Stimulated activated CD8-positive, alpha-beta memory T cell treated with anti-CD3 and anti-CD28 coated beads, Interleukin-12 subunit alpha, Interleukin-12 subunit beta, amount 100 ng/mL, for 1 hour (primary cell): ENCODE measurements at regions not wholly inside any gene's neighbourhood (a gene's known extent, or its start where the extent isn't known, plus 50 kb on each side); places are given as distances from the start of the nearest gene placed in this dataset.

Source experiments
- DNase-seq: peaks from one replicate; pipeline ENCODE4 v3.0.0-alpha.2; 2020; ENCODE audit warnings: low read depth

DNA sequence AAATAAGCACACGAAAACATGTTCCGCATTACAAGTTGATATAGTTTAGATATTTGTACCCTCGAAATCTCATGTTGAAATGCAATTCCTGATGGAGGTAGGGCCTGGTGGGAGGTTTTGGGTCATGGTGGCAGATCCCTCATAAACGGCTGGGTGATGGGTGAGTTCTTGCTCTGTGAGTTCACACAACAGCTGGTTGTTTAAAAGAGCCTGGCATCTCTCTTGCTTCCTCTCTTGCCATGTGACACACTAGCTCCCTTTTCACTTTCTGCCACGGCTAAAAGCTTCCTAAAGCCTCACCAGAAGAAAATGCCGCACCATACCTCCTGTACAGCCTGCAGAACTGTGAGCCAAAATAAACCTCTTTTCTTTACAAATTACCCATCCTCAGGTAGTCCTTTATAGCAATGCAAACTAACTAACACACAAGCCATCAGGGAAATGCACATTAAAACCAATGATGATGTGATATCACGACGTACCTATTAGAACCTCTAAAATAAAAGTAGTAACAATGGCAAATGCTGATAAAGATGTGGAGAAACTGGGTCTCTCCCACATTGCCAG lies 188.5 kb downstream of the ANAPC1 start:
- DNase-seq, result no peak

DNA sequence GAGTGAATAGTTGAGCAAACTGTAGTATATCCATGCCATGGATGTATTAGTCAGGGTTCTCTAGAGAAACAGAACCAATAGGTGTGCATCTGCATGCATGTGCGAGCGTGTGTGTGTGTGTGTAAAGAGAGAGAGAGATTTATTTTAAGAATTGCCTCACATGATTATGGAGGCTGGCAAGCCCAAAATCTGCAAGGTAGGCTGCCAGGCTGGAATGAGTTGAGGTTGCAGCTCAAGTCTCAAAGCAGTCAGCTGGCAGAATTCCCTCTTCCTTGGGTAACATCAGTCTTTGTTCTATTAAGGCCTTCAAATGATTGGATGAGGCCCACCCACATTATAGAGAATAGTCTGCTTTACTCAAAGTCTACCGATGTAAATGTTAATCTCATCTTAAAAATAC lies 187.8 kb downstream of the ANAPC1 start:
- DNase-seq, result no peak

DNA sequence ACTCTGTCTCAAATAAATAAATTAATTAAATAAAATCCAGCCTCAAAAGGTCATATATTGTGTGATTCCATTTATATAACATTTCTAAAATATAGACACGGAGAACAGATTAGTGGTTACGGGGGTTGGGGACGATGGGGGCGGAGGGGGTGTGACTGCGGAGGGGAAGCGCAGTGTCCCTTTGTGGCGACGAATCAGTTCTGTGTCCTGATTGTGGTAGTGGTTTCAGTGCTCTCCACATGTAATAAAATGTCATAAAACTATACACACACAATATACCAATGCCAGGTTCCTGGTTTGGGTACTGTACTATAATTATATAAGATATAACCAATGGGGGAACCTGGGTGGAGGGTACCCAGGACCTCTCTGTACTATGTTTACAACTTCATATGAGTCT lies 186.4 kb downstream of the ANAPC1 start:
- no peak for DNase-seq

DNA sequence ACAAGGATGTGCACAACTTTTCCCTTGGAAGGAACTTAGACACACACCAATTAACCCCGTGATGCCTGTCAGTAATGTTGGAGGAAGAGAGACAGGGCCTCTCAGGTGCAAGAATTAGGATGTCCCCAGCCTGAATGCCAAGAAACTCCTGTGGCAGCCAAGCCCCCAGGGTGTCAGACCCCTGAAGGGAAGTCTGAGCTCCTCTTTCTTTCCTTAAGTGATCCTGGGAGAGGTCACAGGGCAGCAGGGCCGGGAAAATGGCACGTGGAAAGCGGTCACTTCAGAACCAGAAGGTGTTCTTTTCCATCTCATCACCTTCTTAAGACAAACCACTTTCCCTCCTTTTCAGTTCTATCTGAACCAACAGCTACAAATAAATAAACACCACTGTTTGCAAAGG lies 185.9 kb downstream of the ANAPC1 start:
- no peak for DNase-seq

DNA sequence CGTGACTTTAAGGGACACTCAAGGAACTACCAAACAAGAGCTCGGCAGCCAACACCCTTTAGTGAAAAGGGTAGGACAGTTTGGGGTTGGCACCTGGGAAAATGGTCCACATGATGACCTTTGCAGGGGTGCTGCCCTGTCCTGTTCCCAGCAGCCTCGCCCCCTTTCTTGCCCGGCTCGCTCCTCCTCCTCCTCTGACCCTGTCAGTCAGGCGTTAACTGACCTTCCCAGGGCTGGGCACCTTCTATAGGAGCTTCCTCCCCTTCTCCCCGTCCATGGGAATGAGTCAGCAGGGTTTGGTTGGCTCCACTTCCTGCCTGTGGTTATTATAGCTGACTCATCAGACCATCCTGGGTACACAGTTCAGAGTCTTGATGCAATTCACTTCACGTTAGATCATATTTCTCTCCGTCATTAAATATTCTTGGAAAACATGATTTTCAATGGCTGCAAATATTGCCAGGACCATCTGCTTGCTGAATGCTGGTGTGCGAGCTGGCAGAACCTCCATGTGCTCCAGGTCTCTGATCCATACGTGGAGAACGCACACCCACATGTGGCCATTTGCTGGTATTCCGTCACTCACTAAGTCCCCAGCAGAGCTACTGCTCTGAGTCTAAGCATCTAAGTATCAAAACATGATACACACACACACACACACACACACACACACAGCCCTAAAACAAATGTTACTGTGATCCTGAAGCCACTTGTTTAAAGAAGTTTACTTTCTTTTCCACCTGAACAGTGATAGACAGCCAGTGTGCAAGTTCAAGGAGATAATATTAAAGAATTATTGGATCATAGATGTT lies 185.0 kb downstream of the ANAPC1 start:
- peak; percentile 32 for DNase-seq

DNA sequence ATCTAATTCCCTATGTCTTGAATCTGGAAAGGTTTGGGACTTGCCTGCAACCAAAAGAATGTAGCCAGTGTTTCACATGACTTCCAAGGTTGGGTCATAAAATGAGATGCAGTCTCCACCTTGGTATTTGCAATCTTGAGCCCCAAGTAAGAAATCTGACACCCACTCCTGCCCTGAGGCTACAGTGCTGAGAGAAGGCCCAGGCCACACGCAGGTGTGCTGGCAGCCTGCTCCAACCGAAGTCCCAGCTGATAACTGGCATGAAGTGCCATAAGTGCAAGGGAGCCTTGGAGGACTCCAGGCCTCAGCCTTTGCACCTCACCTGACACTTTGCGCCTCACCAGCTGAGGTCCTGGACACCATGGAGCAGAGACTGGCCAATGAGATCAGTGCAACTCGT lies 182.7 kb downstream of the ANAPC1 start:
- no peak for DNase-seq

DNA sequence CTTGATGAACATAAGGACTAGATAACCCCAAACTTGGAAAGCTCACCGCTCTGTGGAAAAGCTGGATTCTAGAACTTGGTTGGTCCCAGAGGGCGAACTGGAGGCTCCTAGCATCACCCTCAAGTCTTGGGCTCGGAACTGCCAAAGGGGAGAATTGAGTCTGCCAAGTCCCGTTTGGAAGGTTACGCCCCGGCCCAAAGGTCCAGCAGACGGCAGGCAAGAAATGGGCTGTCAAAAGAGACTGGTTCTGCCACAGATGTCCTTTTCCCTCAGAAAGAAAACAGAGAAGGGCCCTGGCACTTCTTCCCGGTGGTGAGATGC lies 182.2 kb downstream of the ANAPC1 start:
- no peak for DNase-seq

DNA sequence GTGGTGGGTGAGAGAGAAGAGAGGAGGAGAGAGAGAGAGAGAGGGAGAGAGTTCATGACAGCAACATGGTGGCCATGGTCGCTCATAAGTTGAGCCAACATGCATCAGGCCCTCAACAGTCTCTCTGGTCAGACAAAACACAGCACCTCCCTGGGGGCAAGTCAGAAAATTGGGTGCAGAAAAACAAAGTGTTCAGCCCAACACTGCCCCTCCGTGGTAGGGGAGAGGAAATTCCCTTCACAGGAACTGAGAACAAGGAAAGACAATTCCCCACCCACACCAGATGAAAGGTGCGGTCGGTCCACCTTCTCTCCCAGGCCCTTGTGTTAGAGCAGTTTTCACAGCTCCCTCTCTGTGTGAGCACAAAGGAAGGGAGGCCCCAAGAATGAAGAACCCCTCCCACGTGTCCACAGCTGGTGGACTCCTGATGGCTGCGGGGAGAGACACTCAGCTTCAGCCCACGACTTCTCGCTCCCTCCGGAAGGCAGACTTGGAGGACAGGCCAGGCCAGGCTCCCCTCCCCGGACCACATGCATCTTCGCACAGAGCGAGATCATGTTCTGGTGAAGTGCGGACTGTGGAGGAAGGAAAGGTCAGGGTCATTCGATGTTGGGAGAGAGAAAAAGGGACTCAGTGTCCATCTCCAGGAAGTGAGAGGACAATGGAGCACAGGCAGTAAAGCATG lies 181.7 kb downstream of the ANAPC1 start:
- DNase-seq, result peak; percentile 30

DNA sequence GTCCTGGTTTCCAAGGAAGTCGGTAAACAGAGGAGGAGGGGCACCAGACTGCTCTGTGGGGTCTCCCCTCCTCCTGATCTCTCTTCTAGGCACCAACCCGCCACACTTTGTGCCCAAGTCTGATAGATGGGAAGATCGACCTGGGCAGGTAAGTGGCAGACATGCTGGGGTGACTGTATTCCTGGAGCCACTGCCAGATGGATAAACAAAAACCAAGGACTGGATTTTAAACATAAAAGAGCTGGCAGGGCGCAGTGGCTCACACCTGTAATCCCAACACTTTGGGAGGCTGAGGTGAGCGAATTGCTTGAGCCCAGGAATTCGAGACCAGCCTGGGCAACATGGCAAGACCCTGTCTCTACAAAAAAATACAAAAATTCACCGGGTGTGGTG lies 181.2 kb downstream of the ANAPC1 start:
- no peak for DNase-seq

DNA sequence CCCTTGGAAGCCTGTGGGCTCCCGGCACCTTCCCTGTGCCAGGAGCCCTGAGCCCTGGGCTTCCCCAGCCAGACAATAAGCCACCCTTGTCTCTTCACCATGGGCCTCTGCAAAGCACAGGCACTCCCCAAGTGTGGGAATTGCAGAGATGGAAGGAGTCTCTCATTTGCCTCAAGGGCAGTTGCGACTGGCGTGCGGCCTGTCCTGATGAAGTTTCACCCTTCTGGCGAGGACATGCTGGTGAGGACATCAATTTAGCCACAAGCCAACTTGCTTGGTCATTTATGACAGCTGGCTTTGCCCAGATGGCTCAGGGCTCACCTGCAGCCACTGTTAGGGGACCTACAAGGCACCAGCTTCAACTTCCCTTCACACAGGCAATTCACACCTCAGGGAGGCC lies 180.2 kb downstream of the ANAPC1 start:
- DNase-seq, result no peak

DNA sequence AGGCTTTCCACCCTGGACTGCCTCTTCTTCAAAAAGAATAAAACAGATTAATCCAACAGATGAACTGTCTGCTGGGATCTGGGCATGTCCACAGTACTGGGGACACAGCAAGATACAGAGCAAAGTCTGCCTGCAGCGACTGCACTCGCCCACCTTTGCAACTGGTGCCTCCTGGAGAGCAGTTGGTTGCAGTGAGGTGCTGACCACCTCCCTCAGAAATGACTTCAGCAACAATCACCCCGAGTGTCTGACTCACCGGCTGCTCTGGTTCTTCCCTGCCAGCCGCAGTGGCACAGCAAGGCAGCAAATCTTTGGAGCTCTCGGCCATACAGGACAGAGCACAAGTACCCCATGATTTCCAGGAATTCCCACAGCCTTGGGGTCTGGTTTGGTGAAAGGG lies 179.7 kb downstream of the ANAPC1 start:
- DNase-seq, result no peak

DNA sequence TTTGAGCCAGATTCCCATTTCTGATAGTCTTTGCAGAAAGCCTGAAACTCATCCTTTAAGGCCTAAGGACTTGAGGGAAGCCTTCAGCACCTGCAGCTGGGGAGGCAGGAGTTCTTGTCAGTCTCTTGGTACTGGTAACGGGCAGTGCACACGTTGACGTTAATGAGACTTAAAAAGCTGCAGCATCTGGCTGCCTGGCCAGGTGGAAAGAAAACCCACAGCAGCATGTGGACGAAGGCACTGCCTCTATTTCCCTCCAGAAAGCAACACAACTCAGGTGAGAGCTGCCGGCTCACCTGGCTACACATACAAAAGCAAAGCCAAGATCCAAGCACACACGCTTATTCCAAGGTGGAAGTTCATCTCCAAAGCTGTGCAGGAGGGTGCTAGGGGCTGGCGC lies 178.8 kb downstream of the ANAPC1 start:
- DNase-seq, result no peak

DNA sequence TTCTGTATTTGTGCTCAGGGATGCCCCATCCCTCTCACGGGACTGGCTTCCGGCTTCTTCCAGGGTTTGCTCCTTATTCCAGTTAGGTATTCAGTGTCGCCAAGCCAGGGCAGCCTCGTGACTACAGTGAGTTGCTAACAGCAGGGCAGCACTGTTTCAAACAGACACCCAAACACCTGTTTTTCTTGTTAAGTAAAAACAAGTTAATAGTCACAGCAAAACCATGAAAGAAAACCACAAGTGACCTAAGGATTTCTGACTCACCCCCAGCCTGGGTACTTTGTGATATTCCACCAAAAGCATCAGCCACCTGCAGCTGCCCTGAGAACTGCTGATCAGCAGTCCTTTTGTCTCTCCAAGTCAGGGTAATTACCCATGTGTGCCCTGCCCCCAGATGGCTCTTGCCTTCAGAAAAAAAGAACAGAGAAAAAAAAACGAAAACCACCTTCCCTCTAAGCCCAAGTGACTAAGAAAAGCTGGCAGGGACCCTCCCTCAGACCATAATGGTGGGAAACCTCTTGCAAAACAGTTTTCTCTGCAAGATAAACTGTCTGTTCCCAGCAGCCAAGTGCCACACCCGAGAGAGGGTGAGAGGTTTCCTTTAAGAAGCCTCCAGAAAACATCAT lies 178.2 kb downstream of the ANAPC1 start:
- no peak for DNase-seq

DNA sequence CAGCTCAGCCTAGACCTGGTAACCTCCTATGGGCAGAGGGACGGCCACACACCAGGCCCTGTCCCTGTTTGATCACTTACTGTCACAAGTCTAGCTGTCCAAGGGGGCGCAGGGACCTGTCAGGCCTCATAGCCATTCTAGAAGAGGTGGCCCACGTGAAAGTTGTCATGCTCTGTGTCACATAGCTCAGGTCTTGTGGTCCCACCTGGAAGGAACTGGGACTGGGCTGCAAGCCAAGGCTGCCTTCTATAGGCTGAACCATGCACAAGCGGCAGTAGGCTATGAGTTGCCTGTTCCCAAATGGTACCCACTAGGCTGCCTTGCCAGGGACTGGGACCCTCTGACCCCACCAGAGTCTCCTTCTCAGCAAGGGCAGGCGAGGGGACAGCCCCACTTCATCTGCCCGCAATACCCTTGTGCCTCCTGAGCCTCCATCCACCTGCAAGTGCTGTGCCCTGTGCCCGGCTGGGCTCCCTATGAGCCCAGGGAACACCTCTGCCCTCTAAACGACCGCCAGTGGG lies 177.5 kb downstream of the ANAPC1 start:
- DNase-seq, result no peak

DNA sequence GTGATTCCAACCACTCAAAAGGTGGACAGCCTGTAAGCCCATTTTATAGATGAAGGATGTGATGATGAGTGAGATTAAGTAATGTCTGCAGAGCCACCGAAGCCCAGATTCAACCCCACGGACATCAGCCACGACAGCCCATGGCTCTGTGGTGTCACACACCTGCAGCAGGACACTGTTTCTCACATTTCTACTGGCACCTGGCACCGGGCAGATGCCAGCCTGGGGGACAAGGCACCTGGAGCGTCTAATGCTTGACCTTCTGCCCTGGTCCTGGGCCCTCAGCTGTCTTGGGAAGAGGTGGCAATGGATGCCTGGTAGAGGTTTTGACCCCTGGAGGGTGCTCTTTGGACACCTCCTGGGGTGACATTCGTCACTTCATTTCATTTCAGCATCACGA lies 176.3 kb downstream of the ANAPC1 start:
- no peak for DNase-seq

DNA sequence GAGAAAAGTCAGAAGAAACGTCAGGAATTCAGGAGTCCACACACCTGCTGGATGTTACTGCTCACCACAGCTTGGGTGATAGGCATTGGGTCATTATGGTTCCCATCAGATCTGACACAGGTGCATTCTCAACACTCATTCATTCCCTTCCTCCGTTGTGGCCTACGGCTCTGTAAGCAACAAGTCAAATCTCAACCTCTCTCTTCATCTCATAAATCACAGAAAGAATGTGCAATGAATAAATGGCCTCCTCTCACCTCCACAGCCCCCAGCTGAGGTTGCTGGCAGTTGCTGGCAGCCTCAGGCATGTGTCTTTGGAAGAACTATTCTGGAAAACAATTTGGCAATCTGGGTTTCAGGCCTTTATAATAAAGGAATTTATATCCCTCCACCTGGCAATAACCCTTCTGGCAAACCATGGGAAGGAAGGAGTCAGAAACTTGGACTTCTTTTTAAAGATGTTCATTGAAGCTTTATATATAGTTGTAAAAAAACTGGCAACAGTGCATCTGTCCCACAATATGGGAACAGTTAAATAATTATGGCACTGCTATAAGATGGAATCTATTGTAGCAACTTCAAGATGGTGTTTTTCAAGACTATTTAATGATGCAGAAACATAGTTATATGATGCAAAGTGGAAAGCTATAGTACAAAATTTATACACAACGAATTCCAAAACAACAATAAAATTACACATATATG lies 175.4 kb downstream of the ANAPC1 start:
- DNase-seq, result no peak

DNA sequence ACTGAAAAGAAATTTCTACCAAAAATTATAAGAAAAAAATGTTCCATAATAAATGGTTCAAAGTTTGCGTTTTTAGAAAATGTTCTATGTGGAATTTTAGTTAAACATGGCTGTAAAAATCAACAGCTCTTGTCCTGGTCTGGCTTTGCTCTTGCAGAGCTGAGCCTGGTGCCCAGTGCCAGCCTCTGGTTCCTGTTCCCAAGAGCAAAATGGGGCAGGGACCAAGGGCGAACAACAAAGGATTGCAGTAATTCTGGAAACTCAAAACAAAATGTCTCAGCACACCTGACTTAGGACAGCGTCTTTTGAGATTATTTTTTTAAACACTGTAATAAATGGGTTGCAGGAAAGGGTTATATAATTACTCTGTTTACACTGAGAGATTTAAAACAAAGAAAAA lies 174.7 kb downstream of the ANAPC1 start:
- DNase-seq, result no peak

DNA sequence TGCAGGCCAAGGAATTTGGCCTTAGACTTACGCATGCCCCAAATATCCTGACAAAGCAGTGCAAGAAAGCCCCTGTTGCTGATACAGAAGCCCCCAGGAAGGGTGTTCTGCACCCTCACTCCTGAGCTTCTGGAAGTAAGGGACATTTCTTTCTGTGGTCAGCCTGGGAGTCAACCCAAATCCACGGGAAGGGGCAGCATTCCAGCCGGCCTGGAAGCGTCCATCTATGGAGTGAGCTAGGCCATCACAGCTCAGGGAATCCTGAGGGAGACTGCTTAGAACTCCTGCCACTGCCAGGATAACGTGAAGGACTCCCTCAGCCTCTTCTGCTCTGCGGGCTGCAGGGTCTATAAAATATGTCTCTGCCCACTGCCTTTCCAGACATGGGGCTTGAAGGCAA lies 173.9 kb downstream of the ANAPC1 start:
- no peak for DNase-seq

DNA sequence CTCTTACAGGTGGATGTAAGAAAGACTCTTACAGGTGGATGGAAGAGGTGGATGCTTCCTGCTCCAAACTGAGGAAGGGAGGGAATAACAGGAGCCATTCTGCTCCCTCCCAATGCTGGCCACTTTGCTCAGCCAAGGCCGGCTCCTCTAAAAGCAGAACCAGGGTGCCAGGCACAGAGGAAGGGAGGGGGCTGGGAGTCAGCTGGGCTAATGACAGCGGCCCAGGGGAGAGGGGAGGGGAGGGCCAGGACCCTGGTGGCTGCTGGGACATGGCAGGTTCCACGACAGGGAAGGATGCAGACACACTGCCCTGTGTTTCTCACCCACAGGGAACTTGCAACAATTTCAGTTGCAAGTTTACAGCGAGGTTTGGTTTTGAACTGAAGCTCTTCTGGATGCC lies 173.4 kb downstream of the ANAPC1 start:
- DNase-seq, result no peak

DNA sequence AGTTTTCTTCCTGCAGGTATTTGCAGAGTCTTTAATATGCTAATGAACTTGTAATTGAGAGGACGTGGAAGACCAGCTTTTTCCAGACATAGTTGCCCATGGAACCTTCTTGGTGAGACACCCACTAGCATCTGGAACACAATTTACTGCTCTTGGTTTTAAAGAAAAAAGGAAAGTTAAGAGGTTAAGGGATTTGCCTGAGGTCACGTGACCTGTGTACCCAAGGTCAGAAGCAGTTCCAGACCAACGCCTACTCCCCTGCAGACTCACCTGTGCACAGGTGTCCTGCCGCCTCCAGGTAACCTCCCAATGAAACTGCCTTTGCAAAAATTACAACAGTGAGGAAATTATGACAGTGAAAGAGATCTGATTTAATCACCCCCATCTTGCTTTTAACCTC lies 172.7 kb downstream of the ANAPC1 start:
- no peak for DNase-seq

DNA sequence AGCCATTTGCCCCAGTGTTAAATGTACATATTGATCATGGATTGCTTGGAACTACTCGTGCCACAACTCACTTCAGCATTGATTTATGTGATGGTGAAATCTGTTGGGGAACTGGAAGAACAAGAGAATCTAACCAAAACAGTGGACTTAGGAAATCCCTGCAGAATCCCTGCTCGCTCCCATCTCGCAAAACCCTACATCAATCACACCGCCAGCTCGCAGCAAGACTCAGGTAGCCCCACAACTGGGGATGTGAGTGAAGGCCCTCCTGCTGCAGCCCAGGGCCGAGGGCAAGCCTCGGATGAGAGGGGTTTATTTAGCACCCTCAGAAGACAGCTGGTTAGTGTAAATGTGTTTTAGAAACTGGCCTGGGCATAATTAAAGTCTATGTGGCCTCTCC lies 171.6 kb downstream of the ANAPC1 start:
- no peak for DNase-seq

DNA sequence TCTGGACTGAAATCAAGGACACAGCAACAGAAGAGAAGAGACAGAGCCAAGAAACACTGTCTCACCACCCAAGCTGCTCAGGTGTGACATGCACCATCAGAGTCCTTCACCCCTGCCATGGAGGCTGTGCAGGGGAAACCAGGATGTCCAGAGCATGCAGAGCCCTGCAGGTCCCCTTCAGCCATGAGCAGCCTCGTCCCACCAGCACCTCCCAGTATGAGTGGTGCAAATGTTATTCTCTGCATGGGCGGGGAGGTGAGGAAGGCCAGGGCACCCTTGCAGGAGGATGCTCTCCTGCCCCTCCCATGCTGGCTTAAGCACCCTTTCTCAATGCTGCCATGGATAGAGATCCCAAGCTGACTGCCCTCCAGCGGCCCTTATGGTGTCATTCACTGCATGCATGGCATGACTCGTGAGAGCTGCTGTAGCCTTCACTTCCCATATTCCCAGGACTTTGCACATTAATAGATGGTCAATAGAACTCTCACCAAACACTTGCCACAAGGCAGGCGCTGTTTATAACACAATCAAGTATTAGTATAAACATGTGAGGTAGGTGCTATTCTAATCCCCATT lies 171.0 kb downstream of the ANAPC1 start:
- DNase-seq, result no peak
